Hepatocyte (in vitro differentiated cells): ENCODE measurements at regions not wholly inside any gene's neighbourhood (a gene's known extent, or its start where the extent isn't known, plus 50 kb on each side); places are given as distances from the start of the nearest gene placed in this dataset.
A peak's percentile ranks its signal among the peaks of the same experiment; 100 is the strongest.

Source experiments
- DNase-seq: peaks from one replicate; pipeline ENCODE4 v3.0.0-alpha.2; 2016; ENCODE audit warnings: low spot score
- H2AFZ ChIP-seq: fragments of 200-600 bp; sonication (generic); 2 replicates; pipeline ENCODE4 v1.6.0; 2016; ENCODE audit warnings: antibody characterized with exemption, mild to moderate bottlenecking
- H3K27ac ChIP-seq: fragments of 200-600 bp; sonication (generic); 2 replicates; pipeline ENCODE4 v1.5.1; 2016; ENCODE audit warnings: mild to moderate bottlenecking
- H3K27me3 ChIP-seq: fragments of 200-600 bp; sonication (generic); 2 replicates; pipeline ENCODE4 v1.6.1; 2016
- H3K36me3 ChIP-seq: fragments of 200-600 bp; sonication (generic); replicated peaks from 2 replicates; pipeline ENCODE4 v1.5.1; 2016; ENCODE audit warnings: low read depth; ENCODE audit not compliant: insufficient read depth
- H3K4me1 ChIP-seq: fragments of 200-600 bp; sonication (generic); 2 replicates; pipeline ENCODE4 v1.5.1; 2016; ENCODE audit warnings: mild to moderate bottlenecking, moderate library complexity; ENCODE audit not compliant: insufficient read depth
- H3K4me2 ChIP-seq: fragments of 200-600 bp; sonication (generic); 2 replicates; pipeline ENCODE4 v1.6.0; 2016
- H3K4me3 ChIP-seq: fragments of 200-600 bp; sonication (generic); 2 replicates; pipeline ENCODE4 v1.5.1; 2016; ENCODE audit warnings: mild to moderate bottlenecking
- H3K79me2 ChIP-seq: fragments of 200-600 bp; sonication (generic); 2 replicates; pipeline ENCODE4 v1.6.0; 2017; ENCODE audit warnings: mild to moderate bottlenecking
- H3K9me2 ChIP-seq: fragments of 200-600 bp; sonication (generic); replicated peaks from 2 replicates; pipeline ENCODE4 v1.6.0; 2017; ENCODE audit warnings: mild to moderate bottlenecking; ENCODE audit not compliant: insufficient read depth
- H3K9me3 ChIP-seq: fragments of 200-600 bp; sonication (generic); 2 replicates; pipeline ENCODE4 v1.5.1; 2016; ENCODE audit warnings: low read depth, mild to moderate bottlenecking
- H4K20me1 ChIP-seq: fragments of 200-600 bp; sonication (generic); 2 replicates; pipeline ENCODE4 v1.6.0; 2016; ENCODE audit warnings: mild to moderate bottlenecking; ENCODE audit not compliant: insufficient read depth, poor library complexity, severe bottlenecking
- CTCF ChIP-seq: fragments of 200-600 bp; sonication (generic); IDR thresholded peaks from 2 replicates; pipeline ENCODE4 v1.5.1; 2016; ENCODE audit warnings: antibody characterized with exemption, mild to moderate bottlenecking; ENCODE audit not compliant: poor library complexity
- EZH2 ChIP-seq: fragments of 200-600 bp; sonication (generic); IDR thresholded peaks from 2 replicates; pipeline ENCODE4 v1.6.1; 2016; ENCODE audit warnings: antibody characterized with exemption, mild to moderate bottlenecking, borderline replicate concordance
- EZH2phosphoT487 ChIP-seq: fragments of 200-600 bp; sonication (generic); IDR thresholded peaks from one replicate; pipeline ENCODE4 v1.6.1; 2018; ENCODE audit warnings: antibody characterized with exemption, mild to moderate bottlenecking, low read depth, moderate library complexity; ENCODE audit not compliant: unreplicated experiment, severe bottlenecking
- WGBS: methylation state at CpG from one replicate; pipeline ENCODE4 v1.1.6; 2016; ENCODE audit warnings: low lambda C conversion rate; ENCODE audit errors: missing lambda C conversion rate; 5-methylcytosine and 5-hydroxymethylcytosine counted together

GRCh38 chrX:39507617-39508299 lies 590.0 kb downstream of the BCOR start:
- TF ChIP-seq CTCF (no peak), EZH2phosphoT487 (no peak), EZH2 (no peak)
- H3K27ac ChIP-seq: no peak overlapping the region

DNA sequence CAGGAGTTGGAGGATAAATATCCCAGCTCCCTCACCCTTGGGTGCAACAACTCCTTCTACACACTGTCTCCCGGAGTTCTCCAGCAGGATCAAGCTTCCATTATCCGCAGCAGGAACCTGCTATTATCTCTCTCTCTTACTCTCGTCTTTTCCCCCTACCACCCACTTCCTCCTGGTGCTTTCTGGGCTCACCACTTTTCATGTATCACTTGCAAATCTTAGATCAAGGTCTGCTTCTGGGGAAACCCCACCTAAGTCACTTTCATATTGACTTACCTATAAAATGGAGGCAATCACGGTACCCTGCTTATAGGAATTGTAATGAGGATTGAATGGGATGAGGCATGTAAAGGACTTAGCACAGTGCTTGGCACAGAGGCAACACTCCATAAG lies 589.5 kb downstream of the BCOR start:
- no peaks in the 10 kb centered on the region for H3K9me2 ChIP-seq
- no peaks in the 10 kb centered on the region for H3K4me1 ChIP-seq
- H4K20me1 ChIP-seq: no peaks in the 10 kb centered on the region
- 90% methylated on average over 4 of the region's 4 CpGs for WGBS
- H3K9me3 ChIP-seq: no peaks in the 10 kb centered on the region
- no peaks in the 10 kb centered on the region for H3K79me2 ChIP-seq
- no peaks in the 10 kb centered on the region for H3K27me3 ChIP-seq
- H2AFZ ChIP-seq: no peak overlapping the region
- no peak for DNase-seq
- H3K27ac ChIP-seq: no peak overlapping the region
- no peaks in the 10 kb centered on the region for H3K36me3 ChIP-seq
- H3K4me2 ChIP-seq: no peak overlapping the region
- TF ChIP-seq EZH2phosphoT487 (no peak), CTCF (no peak), EZH2 (no peak)
- no peak overlapping the region for H3K4me3 ChIP-seq

More at GRCh38 chrX:39507617-39508299, 590.0 kb downstream of the BCOR start:
- no peak overlapping the region for H3K4me2 ChIP-seq
- no peak overlapping the region for H3K4me3 ChIP-seq
- 91% methylated on average over 4 of the region's 4 CpGs for WGBS
- H3K27me3 ChIP-seq: no peaks in the 10 kb centered on the region
- no peaks in the 10 kb centered on the region for H3K36me3 ChIP-seq
- no peaks in the 10 kb centered on the region for H3K4me1 ChIP-seq
- no peak overlapping the region for H2AFZ ChIP-seq
- H3K79me2 ChIP-seq: no peaks in the 10 kb centered on the region
- no peaks in the 10 kb centered on the region for H4K20me1 ChIP-seq
- no peaks in the 10 kb centered on the region for H3K9me2 ChIP-seq
- DNase-seq: no peak
- H3K9me3 ChIP-seq: no peaks in the 10 kb centered on the region

DNA sequence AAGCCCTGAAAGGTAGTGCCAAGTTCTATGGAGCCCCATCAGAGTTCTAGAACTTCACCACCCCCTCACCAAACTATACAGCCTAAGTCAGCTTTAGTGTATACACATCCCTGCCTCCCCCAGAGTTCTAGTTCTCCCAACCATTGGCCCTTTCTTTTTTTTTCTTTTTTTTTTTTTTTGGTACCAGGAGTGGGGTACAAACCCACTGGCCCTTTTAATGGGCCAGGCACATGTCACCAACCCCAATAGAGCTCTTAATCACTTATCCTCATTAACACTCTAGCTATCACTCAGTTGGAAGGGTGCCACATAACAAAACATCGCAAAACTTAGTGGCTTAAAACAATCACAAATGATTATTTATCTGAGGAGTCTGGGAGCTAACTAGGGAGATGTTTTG lies 588.6 kb downstream of the BCOR start:
- Histone ChIP-seq H3K4me1 (no peaks in the 10 kb centered on the region), H3K9me2 (no peaks in the 10 kb centered on the region), H3K27ac (no peak overlapping the region), H3K4me2 (no peak overlapping the region), H3K79me2 (no peaks in the 10 kb centered on the region), H3K36me3 (no peaks in the 10 kb centered on the region), H4K20me1 (no peaks in the 10 kb centered on the region), H2AFZ (no peak overlapping the region), H3K4me3 (no peak overlapping the region), H3K9me3 (no peaks in the 10 kb centered on the region), H3K27me3 (no peaks in the 10 kb centered on the region)
- DNase-seq: no peak
- 94% methylated on average over 1 of the region's 1 CpG for WGBS
- TF ChIP-seq EZH2 (no peak), EZH2phosphoT487 (no peak), CTCF (no peak)

GRCh38 chrX:39513836-39514235 lies 583.9 kb downstream of the BCOR start:
- Histone ChIP-seq H3K36me3 (no peaks in the 10 kb centered on the region), H3K9me3 (no peaks in the 10 kb centered on the region), H4K20me1 (no peaks in the 10 kb centered on the region), H3K27me3 (no peaks in the 10 kb centered on the region), H3K79me2 (no peaks in the 10 kb centered on the region), H2AFZ (no peak overlapping the region), H3K4me3 (no peak overlapping the region), H3K4me1 (peaks cover 7% of the 10 kb centered on the region), H3K4me2 (no peak overlapping the region), H3K27ac (no peak overlapping the region), H3K9me2 (no peaks in the 10 kb centered on the region)
- peak; percentile 26 for DNase-seq
- TF ChIP-seq CTCF (no peak), EZH2 (no peak), EZH2phosphoT487 (no peak)
- WGBS: 89% methylated on average over 5 of the region's 5 CpGs
